ENCODE measurements at regions not wholly inside any gene's neighbourhood (a gene's known extent, or its start where the extent isn't known, plus 50 kb on each side); places are given as distances from the start of the nearest gene placed in this dataset.

DNA sequence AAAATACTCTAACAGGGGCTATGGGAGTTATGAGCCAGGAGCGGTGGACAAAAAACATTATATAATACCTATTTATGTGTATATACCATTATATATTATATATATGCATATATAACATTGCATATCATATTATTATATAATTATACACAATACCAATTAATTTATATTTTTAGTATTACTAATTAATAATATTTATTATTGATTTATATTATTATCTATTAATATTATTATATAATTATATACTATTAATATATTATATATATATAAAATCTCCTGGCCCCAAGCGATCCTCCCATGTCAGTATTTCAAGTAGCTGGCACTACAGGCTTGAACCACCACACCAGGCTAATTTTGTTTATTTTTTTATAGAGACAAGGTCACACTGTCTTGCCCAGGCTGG lies 73.8 kb upstream of the JADE1 start:
- intact Hi-C loops (cut with DNase I; ENCODE audit: low total_unique reads), result no loop called here
- H3K4me3 ChIP-seq, result no peak overlapping the region
- no peak for TF ChIP-seq POLR2AphosphoS5 (IDR thresholded peaks at IDR 0.05)
- no peak for TF ChIP-seq POLR2A (IDR thresholded peaks at IDR 0.05)
- TF ChIP-seq, protein P1, sequence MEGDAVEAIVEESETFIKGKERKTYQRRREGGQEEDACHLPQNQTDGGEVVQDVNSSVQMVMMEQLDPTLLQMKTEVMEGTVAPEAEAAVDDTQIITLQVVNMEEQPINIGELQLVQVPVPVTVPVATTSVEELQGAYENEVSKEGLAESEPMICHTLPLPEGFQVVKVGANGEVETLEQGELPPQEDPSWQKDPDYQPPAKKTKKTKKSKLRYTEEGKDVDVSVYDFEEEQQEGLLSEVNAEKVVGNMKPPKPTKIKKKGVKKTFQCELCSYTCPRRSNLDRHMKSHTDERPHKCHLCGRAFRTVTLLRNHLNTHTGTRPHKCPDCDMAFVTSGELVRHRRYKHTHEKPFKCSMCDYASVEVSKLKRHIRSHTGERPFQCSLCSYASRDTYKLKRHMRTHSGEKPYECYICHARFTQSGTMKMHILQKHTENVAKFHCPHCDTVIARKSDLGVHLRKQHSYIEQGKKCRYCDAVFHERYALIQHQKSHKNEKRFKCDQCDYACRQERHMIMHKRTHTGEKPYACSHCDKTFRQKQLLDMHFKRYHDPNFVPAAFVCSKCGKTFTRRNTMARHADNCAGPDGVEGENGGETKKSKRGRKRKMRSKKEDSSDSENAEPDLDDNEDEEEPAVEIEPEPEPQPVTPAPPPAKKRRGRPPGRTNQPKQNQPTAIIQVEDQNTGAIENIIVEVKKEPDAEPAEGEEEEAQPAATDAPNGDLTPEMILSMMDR (IDR thresholded peaks at IDR 0.05 in 8 of 11, conservative IDR thresholded peaks at IDR 0.05 in 3 of 11), result no peak
- no peaks in the 10 kb centered on the region for H3K9me3 ChIP-seq
- WGBS, 5 donors, result 95 to 98% (median 97%) methylated on average over 2 of the region's 2 CpGs
- no peak for DNase-seq
- H3K4me1 ChIP-seq, result no peaks in the 10 kb centered on the region
- no peak overlapping the region for H3K27ac ChIP-seq
- H3K27me3 ChIP-seq (replicated peaks in 1 of 7), result no peaks in the 10 kb centered on the region
- H3K36me3 ChIP-seq, result no peaks in the 10 kb centered on the region

DNA sequence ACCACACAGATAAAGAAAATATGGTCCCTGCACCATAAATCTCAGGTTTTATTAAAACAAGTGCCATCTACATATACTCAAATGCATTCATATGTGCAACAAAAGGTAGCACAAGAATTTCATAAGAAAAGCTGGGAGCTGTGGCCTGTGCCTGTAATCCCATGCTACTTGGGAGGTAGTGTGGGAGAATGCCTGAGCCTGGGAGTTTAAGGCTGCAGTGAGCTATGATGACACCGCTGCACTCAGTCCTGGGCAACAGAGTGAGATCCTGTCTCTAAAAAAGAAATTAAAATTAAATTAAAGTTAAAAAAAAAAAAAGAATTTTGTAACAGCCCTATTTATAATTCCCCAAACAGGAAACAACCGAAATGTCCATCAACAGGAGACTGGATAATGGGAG lies 81.3 kb upstream of the JADE1 start:
- no peak for DNase-seq
- WGBS, 5 donors, result 89 to 92% (median 90%) methylated on average over 2 of the region's 2 CpGs
- intact Hi-C loops (cut with DNase I; ENCODE audit: low total_unique reads), result no loop called here
- no peaks in the 10 kb centered on the region for H3K9me3 ChIP-seq
- no peak overlapping the region for H3K27ac ChIP-seq
- no peaks in the 10 kb centered on the region for H3K27me3 ChIP-seq (replicated peaks in 1 of 7)
- H3K4me3 ChIP-seq, result no peak overlapping the region
- TF ChIP-seq POLR2A (IDR thresholded peaks at IDR 0.05), result no peak
- no peak for TF ChIP-seq POLR2AphosphoS5 (IDR thresholded peaks at IDR 0.05)
- TF ChIP-seq, protein P1 (IDR thresholded peaks at IDR 0.05 in 8 of 11, conservative IDR thresholded peaks at IDR 0.05 in 3 of 11), result no peak
- no peaks in the 10 kb centered on the region for H3K36me3 ChIP-seq
- no peaks in the 10 kb centered on the region for H3K4me1 ChIP-seq

DNA sequence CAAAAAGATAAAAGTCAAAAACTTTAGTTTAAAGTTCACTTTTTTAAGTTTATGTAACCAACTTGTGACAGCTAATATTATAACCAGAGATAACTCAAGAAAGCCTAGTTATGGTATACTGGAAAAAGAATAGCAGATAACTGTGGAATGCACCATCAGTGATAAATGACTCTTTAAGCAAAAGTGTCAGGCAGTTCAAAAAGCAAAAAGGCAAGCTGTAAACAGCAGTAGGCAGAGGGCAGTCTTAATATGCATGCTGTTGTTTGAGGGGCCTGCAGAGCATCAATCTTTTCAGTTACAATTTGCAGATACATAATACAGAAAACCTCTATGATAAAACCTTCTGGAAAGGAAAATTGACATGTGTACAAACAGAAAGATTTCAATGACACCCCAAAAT lies 81.8 kb upstream of the JADE1 start:
- H3K27ac ChIP-seq, result no peak overlapping the region
- no peaks in the 10 kb centered on the region for H3K9me3 ChIP-seq
- no peaks in the 10 kb centered on the region for H3K27me3 ChIP-seq (replicated peaks in 1 of 7)
- no peaks in the 10 kb centered on the region for H3K4me1 ChIP-seq
- no peaks in the 10 kb centered on the region for H3K36me3 ChIP-seq
- intact Hi-C loops (cut with DNase I; ENCODE audit: low total_unique reads), result no loop called here
- DNase-seq, result no peak
- no peak overlapping the region for H3K4me3 ChIP-seq
- TF ChIP-seq, protein P1 (IDR thresholded peaks at IDR 0.05 in 8 of 11, conservative IDR thresholded peaks at IDR 0.05 in 3 of 11), result no peak

DNA sequence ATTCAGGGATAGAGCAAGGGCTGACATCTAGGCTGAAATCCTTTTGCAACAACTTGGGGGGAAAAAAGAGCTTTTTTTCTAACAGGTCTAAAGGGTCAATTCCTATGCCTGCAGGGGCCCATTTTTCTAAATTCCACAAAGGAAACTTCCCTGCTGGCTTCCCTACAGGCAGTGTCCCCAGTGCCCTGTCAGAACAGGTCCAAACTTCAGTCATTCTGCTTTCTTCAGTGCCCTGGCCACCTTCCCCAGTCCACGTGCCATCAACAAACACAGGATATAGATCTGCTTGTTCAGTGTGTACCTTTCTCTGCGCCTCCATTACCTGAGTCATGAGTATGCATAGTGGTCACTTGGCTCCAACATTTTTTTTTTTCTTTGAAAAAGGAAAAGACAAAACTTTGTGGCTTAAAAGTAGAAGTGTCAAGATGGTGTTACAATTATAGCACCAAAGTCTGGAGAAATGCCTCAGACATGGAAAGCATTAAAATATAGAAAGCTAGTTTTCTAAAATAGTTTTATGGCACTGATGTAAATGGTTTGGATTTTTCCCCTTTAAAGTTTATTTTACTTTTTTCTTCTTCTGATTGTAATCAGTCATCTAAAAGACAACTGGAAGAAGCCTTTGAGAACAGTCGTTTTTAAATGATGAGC lies 84.0 kb upstream of the JADE1 start:
- Histone ChIP-seq H3K9me3 (no peaks in the 10 kb centered on the region), H3K4me1 (no peaks in the 10 kb centered on the region), H3K4me3 (no peak overlapping the region), H3K27me3 (replicated peaks in 1 of 7) (no peaks in the 10 kb centered on the region), H3K27ac (no peak overlapping the region), H3K36me3 (no peaks in the 10 kb centered on the region)
- DNase-seq, result no peak
- WGBS, 5 donors, result 35 to 61% (median 53%) methylated on average over 3 of the region's 3 CpGs
- TF ChIP-seq POLR2A (IDR thresholded peaks at IDR 0.05) (no peak), POLR2AphosphoS5 (IDR thresholded peaks at IDR 0.05) (no peak)
- TF ChIP-seq, protein P1 (IDR thresholded peaks at IDR 0.05 in 8 of 11, conservative IDR thresholded peaks at IDR 0.05 in 3 of 11), result no peak
- intact Hi-C loops (cut with DNase I; ENCODE audit: low total_unique reads), result no loop called here
